Osteoblast (primary cell): ENCODE measurements at regions not wholly inside any gene's neighbourhood (a gene's known extent, or its start where the extent isn't known, plus 50 kb on each side); places are given as distances from the start of the nearest gene placed in this dataset.

ENCODE experiments used
- DNase-seq: peaks from one replicate; pipeline ENCODE4 v3.0.0; 2011; ENCODE audit warnings: low spot score, mixed read lengths; ENCODE audit not compliant: insufficient read length; ENCODE audit errors: missing footprints
- H2AFZ ChIP-seq: 2 replicates; pipeline ENCODE4 v1.6.0; 2011; ENCODE audit warnings: mild to moderate bottlenecking, low read length
- H3K27ac ChIP-seq: 2 replicates; pipeline ENCODE4 v1.5.1; 2011; ENCODE audit warnings: mild to moderate bottlenecking, low read depth, low read length, moderate library complexity
- H3K27me3 ChIP-seq: 2 replicates; pipeline ENCODE4 v1.6.0; 2012; ENCODE audit warnings: mild to moderate bottlenecking, control low read depth, inconsistent platforms, low read length, moderate library complexity; ENCODE audit not compliant: insufficient read depth
- H3K36me3 ChIP-seq: 2 replicates; pipeline ENCODE4 v1.5.1; 2011; ENCODE audit warnings: mild to moderate bottlenecking, low read length, control low read depth, moderate library complexity; ENCODE audit not compliant: insufficient read depth
- H3K4me1 ChIP-seq: 2 replicates; pipeline ENCODE4 v1.5.1; 2011; ENCODE audit warnings: mild to moderate bottlenecking, low read length, control low read depth, moderate library complexity; ENCODE audit not compliant: insufficient read depth
- H3K4me2 ChIP-seq: 2 replicates; pipeline ENCODE4 v1.6.0; 2011; ENCODE audit warnings: mild to moderate bottlenecking, low read length; ENCODE audit not compliant: insufficient read depth
- H3K4me3 ChIP-seq: fragments of 200-600 bp; sonication (generic); 3 replicates; pipeline ENCODE4 v1.5.1; 2012; ENCODE audit warnings: mild to moderate bottlenecking, low read length, inconsistent platforms; ENCODE audit not compliant: insufficient read depth
- H3K79me2 ChIP-seq: 2 replicates; pipeline ENCODE4 v1.6.0; 2012; ENCODE audit warnings: mild to moderate bottlenecking, low read length, control low read depth, inconsistent platforms; ENCODE audit not compliant: insufficient read depth
- H3K9me3 ChIP-seq: 2 replicates; pipeline ENCODE4 v1.5.1; 2011; ENCODE audit warnings: low read depth, low read length, control low read depth
- H4K20me1 ChIP-seq: 2 replicates; pipeline ENCODE4 v1.6.0; 2012; ENCODE audit warnings: mild to moderate bottlenecking, low read length, control low read depth; ENCODE audit not compliant: insufficient read depth
- CTCF ChIP-seq: IDR thresholded peaks from 2 replicates; pipeline ENCODE4 v1.5.1; 2011; ENCODE audit warnings: mild to moderate bottlenecking, low read depth, low read length, moderate library complexity; ENCODE audit errors: extremely low read depth

DNA sequence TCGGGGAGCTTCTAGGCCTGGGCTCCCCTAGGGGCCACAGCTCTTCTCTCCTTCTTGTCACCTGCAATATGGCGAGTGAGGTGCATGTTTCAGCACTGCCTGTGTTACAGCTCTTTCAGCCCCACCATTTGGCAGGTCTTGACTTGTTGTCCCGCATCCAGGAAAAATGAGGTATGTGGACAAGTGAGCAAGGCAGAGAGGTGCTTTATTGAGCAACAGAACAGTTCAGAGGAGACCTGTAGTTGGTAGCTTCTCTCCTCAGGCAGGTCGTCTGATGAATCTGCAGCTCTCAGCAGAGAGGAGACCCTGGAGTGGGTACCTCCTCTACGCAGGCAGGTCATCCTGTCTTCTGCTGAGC lies 208.2 kb upstream of the USP25 start:
- H3K36me3 ChIP-seq: no peaks in the 10 kb centered on the region
- DNase-seq: no peak
- no peak overlapping the region for H3K4me2 ChIP-seq
- no peaks in the 10 kb centered on the region for H3K27me3 ChIP-seq
- no peaks in the 10 kb centered on the region for H3K9me3 ChIP-seq
- TF ChIP-seq CTCF: no peak
- H3K4me1 ChIP-seq: no peaks in the 10 kb centered on the region
- H4K20me1 ChIP-seq: no peaks in the 10 kb centered on the region
- no peak overlapping the region for H3K27ac ChIP-seq
- H3K4me3 ChIP-seq: no peak overlapping the region
- H3K79me2 ChIP-seq: no peaks in the 10 kb centered on the region
- no peak overlapping the region for H2AFZ ChIP-seq

GRCh38 chr21:15522148-15522547 lies 207.6 kb upstream of the USP25 start:
- Histone ChIP-seq H3K79me2 (no peaks in the 10 kb centered on the region), H3K27me3 (no peaks in the 10 kb centered on the region), H3K36me3 (no peaks in the 10 kb centered on the region), H3K27ac (no peak overlapping the region), H2AFZ (no peak overlapping the region), H3K4me3 (no peak overlapping the region), H4K20me1 (no peaks in the 10 kb centered on the region), H3K9me3 (no peaks in the 10 kb centered on the region), H3K4me2 (no peak overlapping the region), H3K4me1 (no peaks in the 10 kb centered on the region)
- no peak for DNase-seq
- TF ChIP-seq CTCF: no peak

DNA sequence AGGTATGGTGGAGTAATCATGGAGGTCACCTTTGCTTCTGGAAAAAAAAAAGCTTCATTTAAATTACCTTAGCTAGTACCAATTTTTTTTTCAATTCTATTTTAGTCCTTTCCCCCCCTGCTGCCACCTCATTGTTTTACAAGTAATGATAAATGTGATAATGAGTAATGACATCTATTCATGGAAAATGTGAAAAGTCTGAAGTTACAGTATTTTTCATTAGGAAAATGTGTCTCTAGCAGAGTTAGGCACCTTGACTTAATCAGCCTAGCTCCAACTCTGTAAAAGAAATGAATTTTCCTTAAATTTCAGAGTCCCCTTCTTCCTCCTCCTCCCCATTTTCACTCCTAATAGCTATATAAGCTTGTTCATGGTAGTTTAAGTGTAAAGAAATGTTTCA lies 204.9 kb upstream of the USP25 start:
- H3K9me3 ChIP-seq: no peaks in the 10 kb centered on the region
- H3K4me2 ChIP-seq: no peak overlapping the region
- TF ChIP-seq CTCF: no peak
- no peaks in the 10 kb centered on the region for H4K20me1 ChIP-seq
- no peaks in the 10 kb centered on the region for H3K36me3 ChIP-seq
- no peak overlapping the region for H3K4me3 ChIP-seq
- no peaks in the 10 kb centered on the region for H3K27me3 ChIP-seq
- no peak for DNase-seq
- H2AFZ ChIP-seq: no peak overlapping the region
- H3K27ac ChIP-seq: no peak overlapping the region
- no peaks in the 10 kb centered on the region for H3K79me2 ChIP-seq
- H3K4me1 ChIP-seq: no peaks in the 10 kb centered on the region

- no peaks in the 10 kb centered on the region for H3K9me3 ChIP-seq
Measured at GRCh38 chr21:15526798-15527197, 203.0 kb upstream of the USP25 start.

More at GRCh38 chr21:15526798-15527197, 203.0 kb upstream of the USP25 start:
- H3K4me1 ChIP-seq: no peaks in the 10 kb centered on the region
- no peak overlapping the region for H3K4me3 ChIP-seq
- no peak overlapping the region for H2AFZ ChIP-seq
- no peaks in the 10 kb centered on the region for H4K20me1 ChIP-seq
- TF ChIP-seq CTCF: no peak
- no peak for DNase-seq
- no peak overlapping the region for H3K4me2 ChIP-seq
- H3K27ac ChIP-seq: no peak overlapping the region
- no peaks in the 10 kb centered on the region for H3K27me3 ChIP-seq
- no peaks in the 10 kb centered on the region for H3K79me2 ChIP-seq
- no peaks in the 10 kb centered on the region for H3K36me3 ChIP-seq
